ENCODE measurements at regions not wholly inside any gene's neighbourhood (a gene's known extent, or its start where the extent isn't known, plus 50 kb on each side); places are given as distances from the start of the nearest gene placed in this dataset.
"Not testable (repeated sequence)": the region's sequence is repeated elsewhere in the genome, so short reads cannot be mapped to it uniquely, and the experiment has no call there.

DNA sequence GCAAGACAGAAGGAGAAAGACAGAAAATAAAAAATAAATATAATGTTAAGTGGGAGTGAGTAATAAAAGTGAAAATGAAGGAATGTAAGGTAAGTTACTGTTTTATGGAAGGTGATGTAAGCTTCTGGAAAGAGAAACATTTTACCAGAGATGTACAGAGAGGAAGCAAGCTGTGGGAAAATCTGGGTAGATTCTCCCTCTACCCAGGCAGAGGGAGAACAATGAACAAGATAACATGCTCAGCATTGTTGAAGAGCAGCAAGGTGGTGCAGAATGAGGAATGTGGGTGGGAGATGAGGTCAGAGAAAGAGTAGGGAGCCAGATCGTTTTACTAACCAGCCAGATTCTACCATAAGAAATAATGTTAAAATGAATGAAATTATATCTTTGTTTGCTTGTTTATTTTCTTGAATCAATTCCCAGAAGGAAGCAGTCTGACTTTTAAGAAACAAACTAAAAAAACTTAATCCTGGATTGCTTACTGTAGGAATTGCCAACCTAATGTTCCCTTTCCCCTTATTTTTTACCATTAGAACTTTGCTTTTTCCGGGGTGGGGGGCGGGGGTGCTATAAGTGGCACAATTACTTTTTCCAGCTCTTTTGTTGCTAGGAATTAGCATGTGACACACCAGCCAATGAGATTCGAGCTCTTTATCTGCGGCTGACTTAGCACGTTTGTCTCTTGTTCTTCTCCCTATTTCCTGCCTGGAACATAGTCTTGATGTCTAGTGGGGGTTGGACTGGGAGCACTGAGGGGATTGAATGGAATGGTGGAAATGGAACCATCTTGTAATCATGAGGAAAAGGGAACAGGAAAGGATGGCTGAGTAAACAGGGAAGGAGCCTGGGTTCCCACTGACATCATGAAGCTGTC is 356.7 kb downstream of the TMEM167A start:
- no peaks in the 10 kb centered on the region for H3K36me3 ChIP-seq (ENCODE audit: insufficient read depth, low read length)
- H3K4me2 ChIP-seq (ENCODE audit: low read length) = no peak overlapping the region
- no TSS peak for BruUV-seq (replicated peaks)
- H4K20me1 ChIP-seq (ENCODE audit: insufficient read depth, low read length) = no peaks in the 10 kb centered on the region
- H2AFZ ChIP-seq (ENCODE audit: low read length) = no peak overlapping the region
- H3K9me2 ChIP-seq (ENCODE audit: insufficient read depth, low read length) = no peaks in the 10 kb centered on the region
- CTCF ChIA-PET (ENCODE audit: unreplicated experiment) = no interaction called here
- POLR2A ChIA-PET = no interaction called here
- DNase-seq (ENCODE audit: low spot score) = no peak
- TF ChIP-seq EZH2phosphoT487 (IDR thresholded peaks at IDR 0.05; ENCODE audit: borderline replicate concordance, low read depth, low read length) = no peak
- TF ChIP-seq, protein P1, sequence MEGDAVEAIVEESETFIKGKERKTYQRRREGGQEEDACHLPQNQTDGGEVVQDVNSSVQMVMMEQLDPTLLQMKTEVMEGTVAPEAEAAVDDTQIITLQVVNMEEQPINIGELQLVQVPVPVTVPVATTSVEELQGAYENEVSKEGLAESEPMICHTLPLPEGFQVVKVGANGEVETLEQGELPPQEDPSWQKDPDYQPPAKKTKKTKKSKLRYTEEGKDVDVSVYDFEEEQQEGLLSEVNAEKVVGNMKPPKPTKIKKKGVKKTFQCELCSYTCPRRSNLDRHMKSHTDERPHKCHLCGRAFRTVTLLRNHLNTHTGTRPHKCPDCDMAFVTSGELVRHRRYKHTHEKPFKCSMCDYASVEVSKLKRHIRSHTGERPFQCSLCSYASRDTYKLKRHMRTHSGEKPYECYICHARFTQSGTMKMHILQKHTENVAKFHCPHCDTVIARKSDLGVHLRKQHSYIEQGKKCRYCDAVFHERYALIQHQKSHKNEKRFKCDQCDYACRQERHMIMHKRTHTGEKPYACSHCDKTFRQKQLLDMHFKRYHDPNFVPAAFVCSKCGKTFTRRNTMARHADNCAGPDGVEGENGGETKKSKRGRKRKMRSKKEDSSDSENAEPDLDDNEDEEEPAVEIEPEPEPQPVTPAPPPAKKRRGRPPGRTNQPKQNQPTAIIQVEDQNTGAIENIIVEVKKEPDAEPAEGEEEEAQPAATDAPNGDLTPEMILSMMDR (conservative IDR thresholded peaks at IDR 0.05; ENCODE audit: low read length) = no peak
- no peak overlapping the region for H3K27ac ChIP-seq (ENCODE audit: low read depth, low read length, poor library complexity, severe bottlenecking)
- no peaks in the 10 kb centered on the region for H3K4me1 ChIP-seq (ENCODE audit: insufficient read depth, low read length, poor library complexity, severe bottlenecking)
- no peaks in the 10 kb centered on the region for H3K79me2 ChIP-seq (ENCODE audit: insufficient read depth, low read depth, low read length)
- intact Hi-C loops (cut with micrococcal nuclease; ENCODE audit: unreplicated experiment) = no loop called here
- no peak overlapping the region for H3K4me3 ChIP-seq (ENCODE audit: low read depth, low read length, poor library complexity, severe bottlenecking)
- no peaks in the 10 kb centered on the region for H3K9me3 ChIP-seq (ENCODE audit: low read length)

DNA sequence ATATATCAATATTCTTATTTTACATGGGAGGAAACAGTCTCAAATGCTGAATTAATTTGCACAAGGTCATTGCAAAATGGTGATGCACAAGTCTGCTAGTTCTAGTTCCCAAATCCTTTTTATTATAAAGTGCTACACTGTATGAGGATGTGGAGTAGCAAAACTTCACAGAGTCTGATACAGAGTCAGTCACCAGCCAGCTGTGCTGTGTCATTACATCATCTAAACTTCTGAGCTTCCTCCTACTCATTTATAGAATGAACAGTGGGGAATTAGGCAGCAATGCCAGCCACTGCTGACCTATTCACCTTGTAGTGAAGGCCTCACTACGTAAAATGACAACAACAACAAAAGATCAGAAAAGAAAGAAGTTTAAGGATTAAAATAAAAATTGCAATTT is 357.8 kb downstream of the TMEM167A start:
- ChIA-PET CTCF (ENCODE audit: unreplicated experiment) (no interaction called here), POLR2A (no interaction called here)
- H4K20me1 ChIP-seq (ENCODE audit: insufficient read depth, low read length) = no peaks in the 10 kb centered on the region
- intact Hi-C loops (cut with micrococcal nuclease; ENCODE audit: unreplicated experiment) = no loop called here
- H3K4me2 ChIP-seq (ENCODE audit: low read length) = no peak overlapping the region
- TF ChIP-seq, protein P1 (conservative IDR thresholded peaks at IDR 0.05; ENCODE audit: low read length) = no peak
- no peak for TF ChIP-seq EZH2phosphoT487 (IDR thresholded peaks at IDR 0.05; ENCODE audit: borderline replicate concordance, low read depth, low read length)
- no peak for DNase-seq (ENCODE audit: low spot score)
- no peak overlapping the region for H3K27ac ChIP-seq (ENCODE audit: low read depth, low read length, poor library complexity, severe bottlenecking)
- no peak overlapping the region for H2AFZ ChIP-seq (ENCODE audit: low read length)
- H3K79me2 ChIP-seq (ENCODE audit: insufficient read depth, low read depth, low read length) = no peaks in the 10 kb centered on the region
- no peaks in the 10 kb centered on the region for H3K36me3 ChIP-seq (ENCODE audit: insufficient read depth, low read length)
- BruUV-seq (replicated peaks) = no TSS peak
- H3K4me1 ChIP-seq (ENCODE audit: insufficient read depth, low read length, poor library complexity, severe bottlenecking) = no peaks in the 10 kb centered on the region
- no peaks in the 10 kb centered on the region for H3K9me3 ChIP-seq (ENCODE audit: low read length)
- no peaks in the 10 kb centered on the region for H3K9me2 ChIP-seq (ENCODE audit: insufficient read depth, low read length)
- H3K4me3 ChIP-seq (ENCODE audit: low read depth, low read length, poor library complexity, severe bottlenecking) = no peak overlapping the region

DNA sequence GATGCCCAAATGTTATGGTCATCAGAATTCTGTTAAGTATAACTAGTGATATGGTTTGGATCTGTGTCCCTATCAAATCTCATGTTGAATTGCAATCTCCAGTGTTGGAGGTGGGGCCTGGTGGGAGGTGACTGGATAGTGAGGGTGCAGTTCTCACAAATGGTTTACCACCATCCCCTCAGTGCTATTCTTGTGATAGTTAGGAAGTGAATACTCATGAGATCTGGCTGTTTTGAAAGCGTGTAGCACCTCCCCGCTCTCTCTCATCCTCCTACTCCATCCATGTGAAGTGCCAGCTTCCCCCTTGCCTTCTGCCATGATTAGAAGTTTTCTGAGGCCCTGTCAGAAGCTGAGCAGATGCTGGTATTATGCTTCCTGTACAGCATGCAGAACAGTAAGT is 359.5 kb downstream of the TMEM167A start:
- CTCF ChIA-PET (ENCODE audit: unreplicated experiment) = no interaction called here
- no peak for TF ChIP-seq EZH2phosphoT487 (IDR thresholded peaks at IDR 0.05; ENCODE audit: borderline replicate concordance, low read depth, low read length)
- TF ChIP-seq, protein P1 (conservative IDR thresholded peaks at IDR 0.05; ENCODE audit: low read length) = no peak
- Histone ChIP-seq H2AFZ (ENCODE audit: low read length) (no peak overlapping the region), H3K4me2 (ENCODE audit: low read length) (no peak overlapping the region), H3K36me3 (ENCODE audit: insufficient read depth, low read length) (no peaks in the 10 kb centered on the region), H3K4me1 (ENCODE audit: insufficient read depth, low read length, poor library complexity, severe bottlenecking) (no peaks in the 10 kb centered on the region), H3K9me3 (ENCODE audit: low read length) (no peaks in the 10 kb centered on the region), H3K79me2 (ENCODE audit: insufficient read depth, low read depth, low read length) (no peaks in the 10 kb centered on the region), H3K4me3 (ENCODE audit: low read depth, low read length, poor library complexity, severe bottlenecking) (no peak overlapping the region), H4K20me1 (ENCODE audit: insufficient read depth, low read length) (no peaks in the 10 kb centered on the region), H3K9me2 (ENCODE audit: insufficient read depth, low read length) (no peaks in the 10 kb centered on the region), H3K27ac (ENCODE audit: low read depth, low read length, poor library complexity, severe bottlenecking) (no peak overlapping the region)
- intact Hi-C loops (cut with micrococcal nuclease; ENCODE audit: unreplicated experiment) = no loop called here
- BruUV-seq (replicated peaks) = no TSS peak
- no peak for DNase-seq (ENCODE audit: low spot score)
- POLR2A ChIA-PET = no interaction called here

DNA sequence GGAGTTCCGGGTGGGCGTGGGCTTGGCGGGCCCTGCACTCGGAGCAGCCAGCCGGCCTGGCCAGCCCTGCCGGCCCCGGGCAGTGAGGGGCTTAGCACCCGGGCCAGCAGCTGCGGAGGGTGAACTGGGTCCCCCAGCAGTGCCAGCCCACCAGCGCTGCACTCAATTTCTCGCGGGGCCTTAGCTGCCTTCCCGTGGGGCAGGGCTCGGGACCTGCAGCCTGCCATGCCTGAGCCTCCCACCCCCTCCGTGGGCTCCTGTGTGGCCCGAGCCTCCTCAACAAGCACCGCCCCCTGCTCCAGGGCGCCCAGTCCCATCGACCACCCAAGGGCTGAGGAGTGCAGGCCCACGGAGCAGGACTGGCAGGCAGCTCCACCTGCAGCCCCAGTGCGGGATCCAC is 362.5 kb downstream of the TMEM167A start:
- intact Hi-C loops (cut with micrococcal nuclease; ENCODE audit: unreplicated experiment); POLR2A ChIA-PET: not testable (repeated sequence)

More for the DNA sequence above, 362.5 kb downstream of the TMEM167A start:
- H3K4me1 ChIP-seq (ENCODE audit: insufficient read depth, low read length, poor library complexity, severe bottlenecking); H3K9me2 ChIP-seq (ENCODE audit: insufficient read depth, low read length); H3K4me2 ChIP-seq (ENCODE audit: low read length); CTCF ChIA-PET (ENCODE audit: unreplicated experiment); H3K4me3 ChIP-seq (ENCODE audit: low read depth, low read length, poor library complexity, severe bottlenecking); H3K36me3 ChIP-seq (ENCODE audit: insufficient read depth, low read length); H3K27ac ChIP-seq (ENCODE audit: low read depth, low read length, poor library complexity, severe bottlenecking); BruUV-seq (replicated peaks); H3K79me2 ChIP-seq (ENCODE audit: insufficient read depth, low read depth, low read length); DNase-seq (ENCODE audit: low spot score); H3K9me3 ChIP-seq (ENCODE audit: low read length); H4K20me1 ChIP-seq (ENCODE audit: insufficient read depth, low read length); H2AFZ ChIP-seq (ENCODE audit: low read length): not testable (repeated sequence)
